ENCODE measurements at regions not wholly inside any gene's neighbourhood (a gene's known extent, or its start where the extent isn't known, plus 50 kb on each side); places are given as distances from the start of the nearest gene placed in this dataset.

DNA sequence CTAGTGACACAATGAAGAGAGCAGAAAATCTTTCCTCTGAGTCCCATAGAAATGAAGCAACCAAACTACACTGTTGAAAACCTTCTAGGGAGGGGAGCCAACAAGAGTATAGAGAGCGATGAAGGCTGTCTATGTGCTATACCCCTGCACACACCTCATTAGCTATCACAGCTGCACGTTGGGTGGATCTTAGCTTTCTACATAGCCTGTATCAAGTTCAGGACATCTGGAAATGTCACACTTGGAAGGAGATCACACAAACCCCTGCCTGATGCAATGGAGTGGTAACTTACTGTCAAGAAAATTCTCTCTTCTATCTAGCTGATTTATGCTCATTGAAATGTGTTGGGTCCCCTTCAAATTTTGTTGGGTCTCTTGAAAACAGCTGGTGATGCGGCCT lies 127.0 kb upstream of the NTRK2 start:
- H3K56ac ChIP-seq (ENCODE audit: extremely low read depth, insufficient read depth, low read length): no peak overlapping the region
- H3K36me3 ChIP-seq (ENCODE audit: control insufficient read depth, insufficient read depth, low read length): no peaks in the 10 kb centered on the region
- no peak overlapping the region for H4K91ac ChIP-seq (ENCODE audit: insufficient read depth, low read depth, low read length)
- no peak overlapping the region for H2AFZ ChIP-seq (replicated peaks; ENCODE audit: low read length, poor library complexity)
- no peak overlapping the region for H4K8ac ChIP-seq (ENCODE audit: low read depth in 2 of 2, low read length in 2 of 2)
- DNase-seq: no peak
- peaks cover 9% of the 10 kb centered on the region for H3K9me3 ChIP-seq (ENCODE audit: control insufficient read depth, insufficient read depth, low read length)
- no peaks in the 10 kb centered on the region for H4K20me1 ChIP-seq (ENCODE audit: insufficient read depth, low read length)
- no peak overlapping the region for H2AK9ac ChIP-seq (replicated peaks; ENCODE audit: low read depth, low read length, poor library complexity)
- no peak overlapping the region for H3K4ac ChIP-seq (ENCODE audit: low read depth, low read length)
- in situ Hi-C loops (cut with MboI; ENCODE audit: low sequenced_read_pairs): no loop called here
- H2BK15ac ChIP-seq (ENCODE audit: low read depth, low read length): no peak overlapping the region
- dilution Hi-C loops (cut with HindIII; ENCODE audit: low sequenced_read_pairs, unreplicated experiment): no loop called here
- no peak overlapping the region for H3K14ac ChIP-seq (replicated peaks; ENCODE audit: low read depth, low read length)
- H2BK20ac ChIP-seq (ENCODE audit: low read depth, low read length): no peak overlapping the region
- no peak overlapping the region for H2BK120ac ChIP-seq (ENCODE audit: low read depth, low read length)
- no peak overlapping the region for H2BK5ac ChIP-seq (ENCODE audit: low read depth, low read length, poor library complexity, severe bottlenecking)
- H3K27ac ChIP-seq (ENCODE audit: insufficient read depth, low read length): no peak overlapping the region
- ChIA-PET POLR2A (ENCODE audit: unreplicated experiment) (no interaction called here), CTCF (no interaction called here)
- no peaks in the 10 kb centered on the region for H3K27me3 ChIP-seq (ENCODE audit: control insufficient read depth, insufficient read depth, low read length)
- H3K23ac ChIP-seq (ENCODE audit: low read depth, low read length): no peak overlapping the region
- TF ChIP-seq RAD21 (IDR thresholded peaks at IDR 0.05; ENCODE audit: low read length): no peak
- no peak overlapping the region for H4K5ac ChIP-seq (ENCODE audit: low read depth, low read length)
- no peak overlapping the region for H3K18ac ChIP-seq (ENCODE audit: low read depth, low read length)
- intact Hi-C loops (cut with micrococcal nuclease): no loop called here
- H3K79me1 ChIP-seq (ENCODE audit: low read depth in 1 of 2, low read length in 2 of 2): no peaks in the 10 kb centered on the region
- no peak for ATAC-seq (ENCODE audit: low read depth)
- no peak overlapping the region for H3K4me2 ChIP-seq (ENCODE audit: low read depth, low read length)
- H2AK5ac ChIP-seq (ENCODE audit: low read depth, low read length): no peak overlapping the region
- no peaks in the 10 kb centered on the region for H3K4me1 ChIP-seq (ENCODE audit: control insufficient read depth, insufficient read depth, low read length)
- WGBS, 2 experiments (ENCODE audit: extremely low coverage in 2 of 2, insufficient read length in 1 of 2): no CpG with 5 or more reads among the region's 3 CpGs
- no peak overlapping the region for H3K4me3 ChIP-seq (ENCODE audit: insufficient read depth, low read depth, low read length)
- BruUV-seq (replicated peaks): no TSS peak
- no peaks in the 10 kb centered on the region for H3K9me1 ChIP-seq (ENCODE audit: insufficient read depth, low read length)
- no peak overlapping the region for H3K9ac ChIP-seq (ENCODE audit: low read depth, low read length)

All from IMR-90 (cell line).